HL-60 (cell line): ENCODE measurements at regions not wholly inside any gene's neighbourhood (a gene's known extent, or its start where the extent isn't known, plus 50 kb on each side); places are given as distances from the start of the nearest gene placed in this dataset.

Experiments used
- DNase-seq, 2 experiments: peaks; one replicate each; pipeline ENCODE4 v3.0.0-alpha.2; 2010 to 2020; ENCODE audit warnings: low read depth in 1 of 2, low spot score in 1 of 2
- H3K27ac ChIP-seq: fragments of 250-450 bp; sonication (Bioruptor Pico); replicated peaks from 2 replicates; pipeline ENCODE4 v1.5.1; 2020; ENCODE audit warnings: mild to moderate bottlenecking, moderate library complexity
- H3K27me3 ChIP-seq: fragments of 250-450 bp; sonication (Bioruptor Pico); 2 replicates; pipeline ENCODE4 v1.5.1; 2021; ENCODE audit warnings: mild to moderate bottlenecking, moderate library complexity; ENCODE audit not compliant: insufficient read depth, poor library complexity, severe bottlenecking
- H3K4me3 ChIP-seq: replicated peaks from 2 replicates; pipeline ENCODE4 v1.5.1; 2011; ENCODE audit warnings: mild to moderate bottlenecking, control low read depth, low read length; ENCODE audit not compliant: insufficient read depth
- GABPA ChIP-seq: IDR thresholded peaks from 2 replicates; pipeline ENCODE4 v1.6.1; 2012; ENCODE audit warnings: low read depth
- POLR2AphosphoS5 ChIP-seq: IDR thresholded peaks from 2 replicates; pipeline ENCODE4 v1.6.1; 2012; ENCODE audit warnings: low read depth
- REST ChIP-seq: IDR thresholded peaks from 2 replicates; pipeline ENCODE4 v1.6.1; 2012; ENCODE audit warnings: low read depth; ENCODE audit not compliant: insufficient replicate concordance
- SPI1 ChIP-seq: IDR thresholded peaks from 2 replicates; pipeline ENCODE4 v1.6.1; 2012; ENCODE audit warnings: low read depth, mild to moderate bottlenecking, borderline replicate concordance
- TF ChIP-seq, protein P1 (sequence below): IDR thresholded peaks from one replicate; pipeline ENCODE4 v1.5.1; 2011; ENCODE audit warnings: low read length, control low read depth, inconsistent platforms; ENCODE audit not compliant: insufficient read depth

- Histone ChIP-seq H3K27ac (no peak overlapping the region), H3K27me3 (peaks cover 14% of the 10 kb centered on the region), H3K4me3 (no peak overlapping the region)
- no peak for DNase-seq
- TF ChIP-seq, protein P1, sequence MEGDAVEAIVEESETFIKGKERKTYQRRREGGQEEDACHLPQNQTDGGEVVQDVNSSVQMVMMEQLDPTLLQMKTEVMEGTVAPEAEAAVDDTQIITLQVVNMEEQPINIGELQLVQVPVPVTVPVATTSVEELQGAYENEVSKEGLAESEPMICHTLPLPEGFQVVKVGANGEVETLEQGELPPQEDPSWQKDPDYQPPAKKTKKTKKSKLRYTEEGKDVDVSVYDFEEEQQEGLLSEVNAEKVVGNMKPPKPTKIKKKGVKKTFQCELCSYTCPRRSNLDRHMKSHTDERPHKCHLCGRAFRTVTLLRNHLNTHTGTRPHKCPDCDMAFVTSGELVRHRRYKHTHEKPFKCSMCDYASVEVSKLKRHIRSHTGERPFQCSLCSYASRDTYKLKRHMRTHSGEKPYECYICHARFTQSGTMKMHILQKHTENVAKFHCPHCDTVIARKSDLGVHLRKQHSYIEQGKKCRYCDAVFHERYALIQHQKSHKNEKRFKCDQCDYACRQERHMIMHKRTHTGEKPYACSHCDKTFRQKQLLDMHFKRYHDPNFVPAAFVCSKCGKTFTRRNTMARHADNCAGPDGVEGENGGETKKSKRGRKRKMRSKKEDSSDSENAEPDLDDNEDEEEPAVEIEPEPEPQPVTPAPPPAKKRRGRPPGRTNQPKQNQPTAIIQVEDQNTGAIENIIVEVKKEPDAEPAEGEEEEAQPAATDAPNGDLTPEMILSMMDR = no peak
- TF ChIP-seq GABPA (no peak), SPI1 (no peak), REST (no peak), POLR2AphosphoS5 (no peak)
Observed at GRCh38 chr4:57254754-57255153, 144.6 kb upstream of the IGFBP7 start.

DNA sequence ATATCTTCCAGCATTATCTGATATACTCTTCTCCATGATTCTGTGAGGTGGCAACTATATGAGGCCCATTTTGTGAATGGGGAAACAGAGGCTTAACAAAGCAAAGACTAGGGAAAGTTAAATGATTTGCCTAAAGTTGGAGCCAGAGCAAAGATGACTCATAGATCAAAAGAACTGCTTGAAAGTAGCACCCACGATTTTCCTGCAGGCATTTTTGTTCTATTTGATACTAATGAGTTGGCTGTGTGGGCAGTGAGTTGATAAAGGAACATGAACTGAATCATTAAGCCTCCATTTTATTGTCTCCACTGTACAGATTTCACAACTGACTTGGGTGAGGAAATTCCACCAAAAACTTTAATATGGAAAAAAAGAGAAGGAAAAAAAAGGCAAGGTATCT is 138.9 kb upstream of the IGFBP7 start:
- Histone ChIP-seq H3K27ac (no peak overlapping the region), H3K4me3 (no peak overlapping the region), H3K27me3 (peaks cover 11% of the 10 kb centered on the region)
- DNase-seq = no peak
- TF ChIP-seq, protein P1 = no peak
- no peak for TF ChIP-seq POLR2AphosphoS5
- no peak for TF ChIP-seq REST
- no peak for TF ChIP-seq GABPA
- no peak for TF ChIP-seq SPI1

DNA sequence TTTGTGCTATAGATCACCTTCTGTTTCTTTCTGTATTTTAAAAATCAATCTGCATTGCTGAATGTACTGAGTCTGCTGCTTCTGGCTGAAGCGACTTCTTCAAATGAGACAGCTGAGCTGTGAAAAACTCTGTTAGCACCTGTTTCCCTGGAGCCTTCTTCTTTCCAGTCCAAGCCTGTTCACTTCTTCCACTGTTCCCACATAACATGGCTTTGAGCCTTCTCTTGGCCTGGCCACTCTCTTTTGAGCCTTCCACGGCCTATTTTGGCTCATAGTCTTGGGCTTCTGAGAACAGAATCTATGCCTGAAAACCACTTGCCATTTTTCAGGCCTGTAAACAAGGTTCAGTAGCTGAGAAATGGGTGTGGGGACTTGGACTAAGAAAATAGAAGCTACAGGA is 132.9 kb upstream of the IGFBP7 start:
- DNase-seq = no peak
- Histone ChIP-seq H3K27me3 (no peaks in the 10 kb centered on the region), H3K27ac (no peak overlapping the region), H3K4me3 (no peak overlapping the region)
- no peak for TF ChIP-seq GABPA
- no peak for TF ChIP-seq SPI1
- TF ChIP-seq, protein P1 = no peak
- no peak for TF ChIP-seq REST
- no peak for TF ChIP-seq POLR2AphosphoS5
